ACC112 (cell line): ENCODE measurements at regions not wholly inside any gene's neighbourhood (a gene's known extent, or its start where the extent isn't known, plus 50 kb on each side); places are given as distances from the start of the nearest gene placed in this dataset.

Experiments used
- H2AFZ ChIP-seq: fragments of 200-600 bp; sonication (generic); one replicate; pipeline ENCODE4 v1.6.0; 2017; ENCODE audit warnings: antibody characterized with exemption, low read length; ENCODE audit not compliant: unreplicated experiment
- H3K27ac ChIP-seq: fragments of 200-600 bp; sonication (generic); 2 replicates; pipeline ENCODE4 v1.5.1; 2014; ENCODE audit warnings: low read depth, mild to moderate bottlenecking, antibody characterized with exemption, low read length, moderate library complexity
- H3K27me3 ChIP-seq: fragments of 200-600 bp; sonication (generic); 2 replicates; pipeline ENCODE4 v1.6.1; 2014; ENCODE audit warnings: mild to moderate bottlenecking, antibody characterized with exemption, low read length, moderate library complexity, mixed read lengths; ENCODE audit not compliant: insufficient read depth
- H3K36me3 ChIP-seq: fragments of 200-600 bp; sonication (generic); 2 replicates; pipeline ENCODE4 v1.6.1; 2016; ENCODE audit warnings: mild to moderate bottlenecking, antibody characterized with exemption, low read length, moderate library complexity, mixed read lengths; ENCODE audit not compliant: insufficient read depth
- H3K4me1 ChIP-seq: fragments of 200-600 bp; sonication (generic); one replicate; pipeline ENCODE4 v1.6.1; 2016; ENCODE audit warnings: low read length, mixed read lengths; ENCODE audit not compliant: insufficient read depth, unreplicated experiment, control insufficient read depth
- H3K4me3 ChIP-seq: fragments of 200-600 bp; sonication (generic); 2 replicates; pipeline ENCODE4 v1.5.1; 2014; ENCODE audit warnings: mild to moderate bottlenecking, low read depth, low read length
- H3K79me2 ChIP-seq: fragments of 200-600 bp; sonication (generic); one replicate; pipeline ENCODE4 v1.6.0; 2016; ENCODE audit warnings: low read length; ENCODE audit not compliant: control insufficient read depth, unreplicated experiment, insufficient read depth

GRCh38 chr11:80469871-80470270 is 1029.0 kb upstream of the TENM4 start:
- no peak overlapping the region for H2AFZ ChIP-seq
- H3K79me2 ChIP-seq = no peaks in the 10 kb centered on the region
- H3K4me3 ChIP-seq = no peak overlapping the region
- no peaks in the 10 kb centered on the region for H3K36me3 ChIP-seq
- no peaks in the 10 kb centered on the region for H3K4me1 ChIP-seq
- H3K27ac ChIP-seq = no peak overlapping the region
- no peaks in the 10 kb centered on the region for H3K27me3 ChIP-seq

- H3K27ac ChIP-seq = no peak overlapping the region
- no peaks in the 10 kb centered on the region for H3K79me2 ChIP-seq
- H3K36me3 ChIP-seq = no peaks in the 10 kb centered on the region
Measured at GRCh38 chr11:80466570-80466969, 1025.7 kb upstream of the TENM4 start.

GRCh38 chr11:80462211-80462610 is 1021.4 kb upstream of the TENM4 start:
- H3K4me1 ChIP-seq = peaks cover 6% of the 10 kb centered on the region
- H3K27ac ChIP-seq = no peak overlapping the region
- H3K79me2 ChIP-seq = no peaks in the 10 kb centered on the region
- H2AFZ ChIP-seq = no peak overlapping the region
- no peaks in the 10 kb centered on the region for H3K27me3 ChIP-seq
- no peak overlapping the region for H3K4me3 ChIP-seq
- no peaks in the 10 kb centered on the region for H3K36me3 ChIP-seq

More at GRCh38 chr11:80466570-80466969, 1025.7 kb upstream of the TENM4 start:
- no peak overlapping the region for H2AFZ ChIP-seq
- no peak overlapping the region for H3K4me3 ChIP-seq
- no peaks in the 10 kb centered on the region for H3K27me3 ChIP-seq
- peaks cover 6% of the 10 kb centered on the region for H3K4me1 ChIP-seq

- no peaks in the 10 kb centered on the region for H3K79me2 ChIP-seq
Measured at GRCh38 chr11:80458376-80458775, 1017.5 kb upstream of the TENM4 start.

DNA sequence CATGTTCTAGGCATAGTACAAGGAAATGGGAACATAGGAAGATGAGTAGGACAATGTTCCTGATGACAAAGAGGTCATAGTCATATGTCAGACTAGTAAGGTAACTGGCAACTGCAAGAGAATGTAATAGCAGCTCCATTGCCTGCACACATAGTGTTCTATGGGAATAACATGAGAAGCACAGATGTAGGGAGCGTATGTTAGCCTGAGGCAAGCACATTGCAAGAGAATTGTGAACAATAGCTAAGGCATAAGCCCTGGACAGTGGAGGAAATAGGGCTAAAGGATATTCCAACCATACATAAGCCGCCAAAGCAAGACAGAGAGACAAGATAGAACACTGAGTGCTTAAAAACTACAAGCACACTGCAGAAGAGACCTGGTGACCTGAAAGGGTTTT is 1017.0 kb upstream of the TENM4 start:
- Histone ChIP-seq H3K36me3 (no peaks in the 10 kb centered on the region), H3K27ac (no peak overlapping the region), H3K4me1 (peaks cover 6% of the 10 kb centered on the region), H3K79me2 (no peaks in the 10 kb centered on the region), H2AFZ (no peak overlapping the region), H3K4me3 (no peak overlapping the region), H3K27me3 (no peaks in the 10 kb centered on the region)

More at GRCh38 chr11:80458376-80458775, 1017.5 kb upstream of the TENM4 start:
- H3K36me3 ChIP-seq = no peaks in the 10 kb centered on the region
- no peak overlapping the region for H3K27ac ChIP-seq
- H3K4me3 ChIP-seq = no peak overlapping the region
- H3K27me3 ChIP-seq = no peaks in the 10 kb centered on the region
- H2AFZ ChIP-seq = no peak overlapping the region
- H3K4me1 ChIP-seq = peaks cover 6% of the 10 kb centered on the region

- Histone ChIP-seq H3K4me1 (no peaks in the 10 kb centered on the region), H2AFZ (no peak overlapping the region), H3K79me2 (no peaks in the 10 kb centered on the region), H3K27ac (no peak overlapping the region), H3K36me3 (no peaks in the 10 kb centered on the region), H3K4me3 (no peak overlapping the region), H3K27me3 (peaks cover 4% of the 10 kb centered on the region; the same call in 1 of the 2 replicates)
Measured at GRCh38 chr11:80455818-80456217, 1015.0 kb upstream of the TENM4 start.

DNA sequence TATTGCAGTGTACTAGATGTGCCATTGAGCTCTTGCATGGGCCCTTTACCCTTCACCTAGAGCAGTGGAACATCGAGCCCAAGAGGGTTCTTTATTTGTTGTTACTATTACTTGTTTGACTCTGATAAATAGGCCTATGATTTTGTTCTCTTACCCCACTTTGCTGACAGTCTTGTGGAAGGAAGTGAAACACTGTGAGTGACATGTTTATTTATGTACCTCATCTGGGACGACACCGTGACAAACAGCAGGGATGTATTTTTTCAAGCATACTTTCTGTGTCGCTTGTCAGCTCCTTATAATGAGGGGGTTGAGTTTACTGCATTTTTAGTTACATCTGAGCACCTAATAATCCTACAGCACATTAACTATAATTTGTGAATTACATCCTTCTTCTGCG is 1010.3 kb upstream of the TENM4 start:
- no peaks in the 10 kb centered on the region for H3K79me2 ChIP-seq
- H3K4me3 ChIP-seq = no peak overlapping the region
- no peaks in the 10 kb centered on the region for H3K36me3 ChIP-seq
- H3K27me3 ChIP-seq = peaks cover 18% of the 10 kb centered on the region; the same call in 1 of the 2 replicates
- H3K27ac ChIP-seq = no peak overlapping the region
- no peak overlapping the region for H2AFZ ChIP-seq
- no peaks in the 10 kb centered on the region for H3K4me1 ChIP-seq

GRCh38 chr11:80448709-80449108 is 1007.9 kb upstream of the TENM4 start:
- Histone ChIP-seq H3K79me2 (no peaks in the 10 kb centered on the region), H3K27ac (no peak overlapping the region), H3K4me3 (no peak overlapping the region), H3K36me3 (no peaks in the 10 kb centered on the region), H2AFZ (no peak overlapping the region), H3K27me3 (peaks cover 18% of the 10 kb centered on the region; the same call in 1 of the 2 replicates), H3K4me1 (peaks cover 3% of the 10 kb centered on the region)

DNA sequence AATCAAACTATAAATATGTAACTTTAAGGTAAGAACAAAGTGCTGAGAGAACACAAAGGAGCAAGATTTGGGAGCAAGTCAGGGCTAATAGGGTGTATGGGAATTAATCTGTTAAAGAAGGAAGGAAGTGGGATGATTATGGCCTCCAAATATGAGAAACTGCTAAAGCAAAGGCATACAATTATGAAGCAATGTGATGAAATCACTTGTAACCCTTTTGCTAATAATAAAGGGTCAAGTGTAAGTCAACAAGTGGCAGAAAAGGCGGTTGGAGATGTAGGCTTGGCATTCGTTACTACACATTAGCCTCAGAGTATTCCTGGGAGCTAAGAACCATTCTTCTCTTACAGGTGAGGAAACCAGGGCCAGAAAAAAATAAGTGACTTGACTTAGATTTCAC is 1002.3 kb upstream of the TENM4 start:
- no peaks in the 10 kb centered on the region for H3K36me3 ChIP-seq
- no peak overlapping the region for H3K4me3 ChIP-seq
- peak overlapping the region; percentile 70 for H3K27ac ChIP-seq
- no peaks in the 10 kb centered on the region for H3K79me2 ChIP-seq
- peaks cover 4% of the 10 kb centered on the region; the same call in 1 of the 2 replicates for H3K27me3 ChIP-seq
- no peak overlapping the region for H2AFZ ChIP-seq
- H3K4me1 ChIP-seq = peaks cover 26% of the 10 kb centered on the region

DNA sequence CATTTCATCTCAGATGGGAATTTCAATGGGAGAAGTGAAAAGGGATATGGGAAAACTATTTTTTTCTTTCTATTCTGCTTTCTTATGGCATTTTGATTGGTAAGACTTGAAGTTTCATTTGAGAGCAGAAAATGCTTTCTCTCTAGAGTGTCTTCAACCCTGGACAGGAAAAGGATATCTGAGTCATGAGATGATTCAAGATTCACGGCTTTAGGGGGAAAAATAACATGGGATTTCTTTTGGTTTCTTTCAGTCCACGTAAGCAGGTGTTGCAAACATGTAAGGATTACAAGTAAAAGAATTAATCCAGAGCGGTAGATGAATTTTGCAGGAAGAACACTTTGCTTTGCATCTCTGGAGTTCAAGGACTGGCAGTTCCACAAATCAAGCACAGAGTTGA is 1001.0 kb upstream of the TENM4 start:
- H2AFZ ChIP-seq = peak overlapping the region; percentile 29
- peaks cover 26% of the 10 kb centered on the region for H3K4me1 ChIP-seq
- peak overlapping the region; percentile 10; the same call in 1 of the 2 replicates for H3K4me3 ChIP-seq
- H3K27me3 ChIP-seq = no peaks in the 10 kb centered on the region
- peak overlapping the region; percentile 70 for H3K27ac ChIP-seq
- no peaks in the 10 kb centered on the region for H3K36me3 ChIP-seq
- no peaks in the 10 kb centered on the region for H3K79me2 ChIP-seq

GRCh38 chr11:80440835-80441234 is 1000.0 kb upstream of the TENM4 start:
- no peak overlapping the region for H2AFZ ChIP-seq
- no peak overlapping the region for H3K4me3 ChIP-seq
- no peaks in the 10 kb centered on the region for H3K27me3 ChIP-seq
- H3K36me3 ChIP-seq = no peaks in the 10 kb centered on the region
- H3K27ac ChIP-seq = no peak overlapping the region
- peaks cover 26% of the 10 kb centered on the region for H3K4me1 ChIP-seq
- H3K79me2 ChIP-seq = no peaks in the 10 kb centered on the region
